ENCODE measurements at regions not wholly inside any gene's neighbourhood (a gene's known extent, or its start where the extent isn't known, plus 50 kb on each side); places are given as distances from the start of the nearest gene placed in this dataset.

GRCh38 chr12:3988519-3989217 is 115.5 kb upstream of the PARP11 start:
- Histone ChIP-seq H3K27me3 (ENCODE audit: control insufficient read depth, insufficient read depth, low read length) (peaks cover 14% of the 10 kb centered on the region), H3K27ac (ENCODE audit: low read depth, low read length) (no peak overlapping the region), H3K9me3 (ENCODE audit: control insufficient read depth, insufficient read depth, low read length) (no peaks in the 10 kb centered on the region; the same call in none of the 2 replicates), H3K4me3 (ENCODE audit: low read depth, low read length) (no peak overlapping the region)
- TF ChIP-seq CTCF (IDR thresholded peaks at IDR 0.05; ENCODE audit: low read depth, low read length), result no peak
- POLR2A ChIA-PET, result no interaction called here
- CTCF ChIA-PET, result interaction anchor here (1.5 kb wide), 1 partner anchor 103 kb away, joined by 7 read pairs; no protein-coding TSS in a partner anchor
- DNase-seq (ENCODE audit: low read depth, low spot score), result no peak

GRCh38 chr12:3987571-3987970 is 114.4 kb upstream of the PARP11 start:
- CTCF ChIA-PET, result interaction anchor here (0.9 to 1.5 kb wide), 3 partner anchors 10 to 289 kb away, joined by 3 to 7 read pairs (median 4); no protein-coding TSS in a partner anchor

GRCh38 chr12:3980504-3981272 is 107.5 kb upstream of the PARP11 start:
- CTCF ChIA-PET, result interaction anchor here (1.0 kb wide), 1 partner anchor 14 kb away, joined by 3 read pairs; no protein-coding TSS in a partner anchor
- Histone ChIP-seq H3K9me3 (ENCODE audit: control insufficient read depth, insufficient read depth, low read length) (no peaks in the 10 kb centered on the region; the same call in 1 of the 2 replicates), H3K27me3 (ENCODE audit: control insufficient read depth, insufficient read depth, low read length) (peaks cover 2% of the 10 kb centered on the region), H3K4me3 (ENCODE audit: low read depth, low read length) (no peak overlapping the region), H3K27ac (ENCODE audit: low read depth, low read length) (no peak overlapping the region)
- POLR2A ChIA-PET, result no interaction called here
- DNase-seq (ENCODE audit: low read depth, low spot score), result no peak
- no peak for TF ChIP-seq CTCF (IDR thresholded peaks at IDR 0.05; ENCODE audit: low read depth, low read length)

More at GRCh38 chr12:3987571-3987970, 114.4 kb upstream of the PARP11 start:
- H3K27ac ChIP-seq (ENCODE audit: low read depth, low read length), result no peak overlapping the region
- POLR2A ChIA-PET, result no interaction called here
- H3K4me3 ChIP-seq (ENCODE audit: low read depth, low read length), result no peak overlapping the region
- H3K9me3 ChIP-seq (ENCODE audit: control insufficient read depth, insufficient read depth, low read length), result no peaks in the 10 kb centered on the region; the same call in none of the 2 replicates
- no peak for TF ChIP-seq CTCF (IDR thresholded peaks at IDR 0.05; ENCODE audit: low read depth, low read length)
- H3K27me3 ChIP-seq (ENCODE audit: control insufficient read depth, insufficient read depth, low read length), result peaks cover 11% of the 10 kb centered on the region
- DNase-seq (ENCODE audit: low read depth, low spot score), result no peak

GRCh38 chr12:3977621-3978020 is 104.4 kb upstream of the PARP11 start:
- POLR2A ChIA-PET, result no interaction called here
- CTCF ChIA-PET, result no interaction called here

More at GRCh38 chr12:3977621-3978020, 104.4 kb upstream of the PARP11 start:
- H3K9me3 ChIP-seq (ENCODE audit: control insufficient read depth, insufficient read depth, low read length), result no peaks in the 10 kb centered on the region
- DNase-seq (ENCODE audit: low read depth, low spot score), result no peak
- no peak overlapping the region for H3K27ac ChIP-seq (ENCODE audit: low read depth, low read length)
- no peak overlapping the region for H3K4me3 ChIP-seq (ENCODE audit: low read depth, low read length)
- H3K27me3 ChIP-seq (ENCODE audit: control insufficient read depth, insufficient read depth, low read length), result peaks cover 2% of the 10 kb centered on the region
- TF ChIP-seq CTCF (IDR thresholded peaks at IDR 0.05; ENCODE audit: low read depth, low read length), result no peak

Measured in AG04450 (cell line).